ENCODE measurements at regions not wholly inside any gene's neighbourhood (a gene's known extent, or its start where the extent isn't known, plus 50 kb on each side); places are given as distances from the start of the nearest gene placed in this dataset.

DNA sequence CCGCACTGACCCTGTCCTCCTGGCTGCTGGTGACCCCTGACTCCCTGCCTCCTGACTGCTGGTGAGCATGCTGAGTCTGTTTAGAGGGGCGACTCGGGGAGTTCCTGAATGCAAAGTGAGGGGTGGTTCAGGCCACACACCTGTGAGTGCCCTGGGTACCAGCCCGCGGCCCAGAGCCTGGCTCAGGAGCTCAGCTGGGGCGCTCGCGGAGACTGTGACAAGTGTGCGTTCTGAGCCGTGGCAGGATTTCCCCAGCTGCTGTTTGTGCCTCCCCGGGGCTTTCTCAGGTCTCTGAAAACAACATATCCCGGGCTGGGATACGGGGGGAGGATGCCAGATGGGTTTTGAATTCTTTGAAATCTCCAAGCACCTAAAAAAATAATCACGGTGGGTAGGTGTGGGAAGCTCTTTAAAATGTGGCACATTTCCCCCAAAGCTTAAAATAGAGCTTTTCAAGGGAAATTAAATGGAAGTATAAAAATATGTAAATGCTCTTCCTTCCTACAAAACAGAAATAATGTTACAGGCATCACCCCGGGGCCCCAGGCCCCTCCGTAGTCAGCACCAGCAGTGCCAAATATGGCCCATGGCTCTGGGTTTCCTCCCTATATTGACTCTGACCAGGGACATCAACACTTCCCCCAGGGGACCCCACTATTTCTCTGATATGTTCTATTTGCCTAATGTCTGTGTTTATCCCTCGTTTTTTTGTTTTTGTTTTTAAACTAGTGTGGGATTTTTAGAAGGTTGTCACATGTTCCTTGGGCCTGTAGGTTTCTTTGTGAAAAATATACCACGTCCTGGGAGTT, 49.9 kb upstream of the TAGAP start:
- DNase-seq (ENCODE audit: low read depth in 1 of 2, low spot score in 2 of 2) (peak in 1 of 2 experiments; percentile 46), FAIRE-seq (no peak)
- no peaks in the 10 kb centered on the region for H3K23me2 ChIP-seq (ENCODE audit: low read depth, low read length)
- H3K4me3 ChIP-seq (ENCODE audit: extremely low read depth in 1 of 4, insufficient read depth in 2 of 4, low read depth in 3 of 4, low read length in 4 of 4): no peak overlapping the region
- H2BK12ac ChIP-seq (ENCODE audit: low read depth, low read length): no peak overlapping the region
- H3K23ac ChIP-seq (ENCODE audit: insufficient read length): no peak overlapping the region
- H2BK5ac ChIP-seq (ENCODE audit: low read depth, low read length): no peak overlapping the region
- POLR2A ChIA-PET (ENCODE audit: partially characterized antibody): interaction anchor here (0.6 to 3.4 kb wide), 2 partner anchors 10 to 13 kb away, joined by 3 to 12 read pairs; no protein-coding TSS in a partner anchor
- 81% methylated on average over 18 of the region's 18 CpGs; no CpG with 5 or more reads in 1 of the 2 experiments for WGBS, 2 experiments (ENCODE audit: extremely low coverage in 1 of 2, insufficient coverage in 1 of 2, insufficient read length in 1 of 2, insufficient replicate concordance in 2 of 2, low coverage in 1 of 2, low lambda C conversion rate in 2 of 2, missing lambda C conversion rate in 1 of 2)
- H3K56ac ChIP-seq (replicated peaks; ENCODE audit: insufficient read length, low read depth, low read length): no peak overlapping the region
- H3K79me2 ChIP-seq (ENCODE audit: control insufficient read depth in 1 of 2, insufficient read depth in 2 of 2, low read length in 2 of 2): no peaks in the 10 kb centered on the region
- H4K91ac ChIP-seq (replicated peaks; ENCODE audit: insufficient read length, low read length): no peak overlapping the region
- H3K27me3 ChIP-seq (replicated peaks in 1 of 4; ENCODE audit: control insufficient read depth in 3 of 4, extremely low read depth in 1 of 4, insufficient read depth in 3 of 4, low read length in 3 of 4): no peaks in the 10 kb centered on the region
- H4K5ac ChIP-seq (ENCODE audit: insufficient read length, low read depth, low read length): no peak overlapping the region
- no peak overlapping the region for H3K9ac ChIP-seq (replicated peaks in 1 of 4; ENCODE audit: extremely low read depth in 1 of 4, low read depth in 3 of 4, low read length in 3 of 4)
- H3K36me3 ChIP-seq (ENCODE audit: control insufficient read depth in 2 of 4, insufficient read depth in 4 of 4, low read length in 3 of 4): no peaks in the 10 kb centered on the region
- H2BK120ac ChIP-seq (replicated peaks; ENCODE audit: low read depth, low read length): no peak overlapping the region
- H3K79me1 ChIP-seq (ENCODE audit: low read depth, low read length): no peaks in the 10 kb centered on the region
- H3K4me1 ChIP-seq (replicated peaks in 1 of 4; ENCODE audit: control insufficient read depth in 3 of 4, insufficient read depth in 4 of 4, low read length in 3 of 4): peaks cover 0 to 7% (median under 1%) of the 10 kb centered on the region in 4 experiments; a peak in 1 of 7 replicates
- no peak overlapping the region for H3K14ac ChIP-seq (ENCODE audit: insufficient read length)
- H3K4me2 ChIP-seq (ENCODE audit: insufficient read depth in 1 of 2, low read depth in 2 of 2, low read length in 2 of 2): no peak overlapping the region
- H3K27ac ChIP-seq (ENCODE audit: low read depth, low read length): no peak overlapping the region
- H2BK15ac ChIP-seq (ENCODE audit: low read length): no peak overlapping the region
- H3K4ac ChIP-seq (replicated peaks; ENCODE audit: insufficient read length, low read depth, low read length): no peak overlapping the region
- no peaks in the 10 kb centered on the region for H4K20me1 ChIP-seq (replicated peaks in 1 of 2; ENCODE audit: control insufficient read depth in 1 of 2, insufficient read depth in 2 of 2, low read length in 2 of 2)
- H3K9me3 ChIP-seq (ENCODE audit: insufficient read depth in 2 of 2, low read depth in 1 of 2, low read length in 1 of 2): no peaks in the 10 kb centered on the region
- H2AK5ac ChIP-seq (ENCODE audit: low read depth, low read length): no peak overlapping the region
- no peak overlapping the region for H3K18ac ChIP-seq (ENCODE audit: extremely low read depth, low read length)
- CTCF ChIA-PET (ENCODE audit: partially characterized antibody): interaction anchor here (0.7 to 4.8 kb wide), 11 partner anchors 9 to 822 kb away, joined by 3 to 37 read pairs (median 6); partner anchors contain the start of gene TAGAP
- peak overlapping the region; percentile 83; the same call in 1 of the 2 replicates for H4K8ac ChIP-seq (ENCODE audit: extremely low read depth, insufficient read depth, low read length)
- H2BK20ac ChIP-seq (ENCODE audit: low read length): no peak overlapping the region
- peak overlapping the region; percentile 68; the same call in 1 of the 2 replicates for H2AFZ ChIP-seq (ENCODE audit: low read length)
- TF ChIP-seq KDM5A (IDR thresholded peaks at IDR 0.05; ENCODE audit: low read length) (no peak), EZH2 (IDR thresholded peaks at IDR 0.05; ENCODE audit: low read depth, low read length, severe bottlenecking) (no peak), YY1 (IDR thresholded peaks at IDR 0.05; ENCODE audit: low read depth, low read length) (no peak), SUZ12 (IDR thresholded peaks at IDR 0.05; ENCODE audit: low read length) (no peak), GABPA (IDR thresholded peaks at IDR 0.05; ENCODE audit: borderline replicate concordance, insufficient read depth, low read length) (no peak), TAF7 (optimal IDR thresholded peaks at IDR 0.05; ENCODE audit: borderline replicate concordance, low read depth, low read length) (no peak), PHF8 (conservative IDR thresholded peaks at IDR 0.05; ENCODE audit: low read depth, low read length) (no peak), RNF2 (IDR thresholded peaks at IDR 0.05; ENCODE audit: borderline replicate concordance, low read depth, low read length, missing control alignments, poor library complexity, severe bottlenecking) (no peak)
- TF ChIP-seq, protein P1, sequence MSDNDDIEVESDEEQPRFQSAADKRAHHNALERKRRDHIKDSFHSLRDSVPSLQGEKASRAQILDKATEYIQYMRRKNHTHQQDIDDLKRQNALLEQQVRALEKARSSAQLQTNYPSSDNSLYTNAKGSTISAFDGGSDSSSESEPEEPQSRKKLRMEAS (IDR thresholded peaks at IDR 0.05): no peak
- TF ChIP-seq, protein P2, sequence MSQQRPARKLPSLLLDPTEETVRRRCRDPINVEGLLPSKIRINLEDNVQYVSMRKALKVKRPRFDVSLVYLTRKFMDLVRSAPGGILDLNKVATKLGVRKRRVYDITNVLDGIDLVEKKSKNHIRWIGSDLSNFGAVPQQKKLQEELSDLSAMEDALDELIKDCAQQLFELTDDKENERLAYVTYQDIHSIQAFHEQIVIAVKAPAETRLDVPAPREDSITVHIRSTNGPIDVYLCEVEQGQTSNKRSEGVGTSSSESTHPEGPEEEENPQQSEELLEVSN (IDR thresholded peaks at IDR 0.05): no peak

All from H1 (cell line).